Stimulated activated CD4-positive, alpha-beta T cell treated with anti-CD3 and anti-CD28 coated beads, Interleukin-1b, Interleukin-23, amount 100 ng/mL, for 4 hours (primary cell): ENCODE measurements at regions not wholly inside any gene's neighbourhood (a gene's known extent, or its start where the extent isn't known, plus 50 kb on each side); places are given as distances from the start of the nearest gene placed in this dataset.
"Not testable (repeated sequence)": the region's sequence is repeated elsewhere in the genome, so short reads cannot be mapped to it uniquely, and the experiment has no call there.

ENCODE experiments used
- DNase-seq, 2 donors: peaks; one replicate each; pipeline ENCODE4 v3.0.0-alpha.2; 2020; ENCODE audit warnings: low read depth in 2 of 2

DNA sequence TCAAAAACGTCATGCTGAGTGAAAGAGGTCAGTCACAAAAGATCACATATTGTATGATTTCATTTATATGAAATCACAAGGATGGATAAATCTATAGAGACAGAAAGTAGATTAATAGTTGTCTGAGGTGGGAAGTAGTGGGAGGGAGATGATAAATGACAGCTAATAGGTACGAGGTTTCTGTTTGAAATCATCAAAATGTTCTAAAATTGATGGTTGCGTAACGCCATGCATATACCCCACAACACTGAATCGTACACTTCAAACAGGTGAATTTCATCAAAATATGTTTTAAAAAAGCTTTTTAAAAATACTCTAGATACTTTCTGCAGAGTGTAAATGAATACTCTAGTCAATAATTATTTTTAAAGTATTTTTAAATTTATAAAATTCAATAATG is 303.0 kb upstream of the STAC start:
- no peak for DNase-seq

GRCh38 chr3:36082958-36083357 is 297.3 kb upstream of the STAC start:
- not testable (repeated sequence) for DNase-seq

DNA sequence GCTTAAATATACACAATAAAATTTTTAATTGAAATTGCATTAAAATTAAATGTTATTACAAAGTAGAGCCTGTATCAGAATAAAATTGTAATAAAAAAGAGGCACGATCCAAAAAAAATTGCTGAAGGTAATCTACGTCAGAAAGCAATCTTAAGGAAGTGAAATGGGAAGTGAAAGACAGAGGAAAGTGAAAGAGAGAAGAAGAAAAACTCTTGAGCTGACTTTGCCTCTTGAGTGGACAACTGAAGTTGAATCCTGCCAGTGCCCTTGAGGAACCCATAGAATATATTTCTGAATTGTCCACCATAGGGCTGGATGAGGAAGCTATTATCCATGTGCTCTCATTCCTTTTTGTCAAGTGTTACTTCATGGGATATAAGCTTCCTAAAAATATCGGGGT is 285.1 kb upstream of the STAC start:
- no peak for DNase-seq

GRCh38 chr3:36097209-36097608 is 283.1 kb upstream of the STAC start:
- DNase-seq, result no peak

- no peak for DNase-seq
Measured at GRCh38 chr3:36114353-36114752, 266.0 kb upstream of the STAC start.

DNA sequence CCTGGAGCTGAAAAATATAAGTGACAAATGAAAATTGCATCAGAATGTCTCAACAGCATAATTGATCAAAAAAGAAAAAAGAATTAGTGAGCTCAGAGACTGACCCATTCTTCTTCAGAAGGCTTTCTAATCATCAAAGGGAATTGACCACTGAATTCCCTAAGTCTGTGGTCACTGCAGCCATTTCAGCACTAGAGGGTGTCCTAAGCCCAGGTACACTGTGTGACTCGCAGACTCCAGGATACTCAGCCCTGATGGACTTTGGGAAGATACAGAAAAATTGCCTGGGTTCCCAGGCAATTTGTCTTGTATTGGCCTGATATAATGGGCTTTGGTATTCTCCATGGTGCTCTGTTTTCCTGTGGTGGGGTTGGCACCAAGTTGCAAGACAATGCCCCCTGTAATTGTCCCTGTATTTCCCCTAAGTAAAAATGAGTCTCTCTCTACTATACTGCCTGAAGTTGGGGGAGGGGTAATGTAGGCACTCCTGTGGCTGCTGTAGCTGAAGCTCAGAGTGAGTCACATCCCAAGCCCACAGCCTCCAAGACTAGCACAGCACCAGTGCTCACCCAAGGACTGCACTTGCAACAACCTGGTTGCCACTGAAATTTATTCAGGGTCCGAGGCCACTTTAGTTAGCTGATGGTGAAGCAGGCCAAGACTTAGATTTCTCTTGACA is 256.0 kb upstream of the STAC start:
- DNase-seq, result no peak

DNA sequence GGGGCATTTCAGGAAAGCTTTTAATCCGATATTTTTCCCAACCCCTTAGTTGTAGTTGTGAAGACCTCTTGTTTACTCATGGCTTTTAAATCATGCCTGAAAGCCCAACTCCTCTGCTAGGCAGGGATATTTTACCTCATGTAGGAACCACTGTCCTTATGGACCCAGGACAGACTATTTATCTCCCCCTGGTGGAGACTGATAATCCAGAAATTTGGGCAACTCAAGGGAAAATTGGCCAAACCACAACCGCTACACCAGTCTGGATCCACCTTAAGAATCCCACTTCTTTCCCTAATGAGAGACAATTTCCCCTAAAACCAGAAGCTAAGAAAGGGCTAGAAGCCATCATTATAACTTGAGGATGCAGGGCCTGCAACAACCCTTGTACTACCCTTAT is 248.1 kb upstream of the STAC start:
- no peak for DNase-seq

DNA sequence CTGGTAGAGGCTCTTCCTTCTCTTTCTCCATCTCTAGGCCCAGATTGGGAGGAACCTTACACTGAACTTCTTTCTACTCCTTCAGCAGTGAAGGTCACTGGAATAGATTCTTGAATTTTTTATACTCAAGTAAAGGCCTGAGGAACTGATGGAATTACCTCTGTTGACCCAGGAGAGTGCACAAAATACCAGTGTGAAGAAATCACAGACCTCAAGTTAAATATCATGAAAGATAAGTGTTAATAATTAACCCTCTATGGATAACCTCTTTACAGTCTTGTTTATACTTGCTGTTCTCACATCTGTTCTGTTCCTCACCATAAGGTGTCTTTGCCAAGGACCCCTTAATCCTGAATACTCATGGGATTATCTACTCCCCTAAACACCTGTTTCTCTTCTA is 244.4 kb upstream of the STAC start:
- DNase-seq, result no peak

DNA sequence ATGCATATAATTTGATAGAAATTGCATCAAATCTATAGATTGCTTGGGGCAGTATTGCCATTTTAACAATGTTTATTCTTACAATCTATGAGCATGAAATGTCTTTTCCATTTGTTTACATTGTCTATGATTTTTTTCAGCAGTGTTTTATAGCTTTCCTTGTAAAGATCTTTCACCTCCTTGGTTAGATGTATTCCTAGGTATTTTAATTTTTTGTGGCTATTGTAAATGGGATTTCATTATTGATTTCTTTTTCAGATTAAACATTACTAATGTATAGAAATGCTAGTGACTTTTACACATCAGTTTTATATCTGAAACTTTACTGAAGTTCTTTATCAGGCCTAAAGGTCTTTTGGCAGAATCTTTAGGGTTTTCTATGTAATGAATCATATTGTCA is 237.6 kb upstream of the STAC start:
- DNase-seq, result no peak

DNA sequence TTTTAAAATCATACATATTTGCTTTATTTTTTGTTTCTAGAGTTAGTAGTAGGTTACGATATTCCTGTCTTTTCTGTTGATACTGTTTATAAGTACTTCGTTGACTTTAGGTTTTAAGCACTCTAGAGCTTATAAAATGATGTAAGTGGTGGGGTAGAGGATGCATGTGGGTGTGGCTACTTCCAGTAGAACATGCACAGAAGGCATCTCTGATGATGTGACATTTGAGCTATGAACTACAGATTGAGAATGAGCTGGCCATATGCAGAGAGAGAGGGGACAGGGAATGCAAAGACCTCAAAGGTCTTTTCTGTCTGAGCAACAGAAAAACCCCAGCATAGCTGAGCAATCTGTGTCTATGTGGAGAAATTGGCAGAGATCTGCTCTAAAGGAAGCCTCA is 233.9 kb upstream of the STAC start:
- no peak for DNase-seq

GRCh38 chr3:36147934-36148558 is 232.3 kb upstream of the STAC start:
- no peak for DNase-seq

- DNase-seq, result no peak
Measured at GRCh38 chr3:36149447-36149865, 230.8 kb upstream of the STAC start.

DNA sequence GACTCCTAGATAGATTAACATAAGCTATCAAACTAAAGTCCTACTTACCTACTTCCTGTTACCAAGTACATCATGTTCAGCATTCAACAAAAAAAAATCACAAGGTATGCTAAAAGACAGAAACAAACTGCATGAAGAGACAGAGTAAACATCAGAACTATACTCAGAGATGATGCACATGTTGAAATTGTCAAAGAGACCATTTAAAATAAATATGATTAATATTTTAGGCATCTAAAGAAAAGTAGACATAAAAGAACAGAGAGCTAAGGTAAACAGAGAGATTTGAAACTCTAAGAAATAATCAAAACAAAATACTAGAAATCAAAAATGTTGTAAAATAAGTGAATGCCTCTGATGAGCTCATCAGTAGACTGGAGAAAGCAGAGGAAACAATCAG is 224.8 kb upstream of the STAC start:
- no peak for DNase-seq

DNA sequence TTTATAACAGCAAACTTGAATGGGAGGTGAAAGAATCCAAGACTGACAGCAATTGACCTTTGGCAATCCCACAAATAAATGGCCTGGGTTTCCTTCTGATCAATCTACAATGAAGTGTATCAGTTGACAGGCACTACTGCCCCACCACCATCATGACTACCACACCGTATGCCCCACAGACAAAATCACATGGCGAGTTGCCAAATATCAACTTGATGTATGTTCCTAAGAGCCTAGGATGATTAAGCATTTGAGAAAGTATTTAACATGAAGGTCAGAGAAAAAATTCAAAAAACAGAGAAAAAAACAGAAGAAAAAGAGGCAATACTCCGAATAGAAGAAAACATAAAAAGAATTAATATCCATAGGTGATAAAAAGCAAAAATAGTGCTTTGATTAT is 215.9 kb upstream of the STAC start:
- DNase-seq, result no peak

DNA sequence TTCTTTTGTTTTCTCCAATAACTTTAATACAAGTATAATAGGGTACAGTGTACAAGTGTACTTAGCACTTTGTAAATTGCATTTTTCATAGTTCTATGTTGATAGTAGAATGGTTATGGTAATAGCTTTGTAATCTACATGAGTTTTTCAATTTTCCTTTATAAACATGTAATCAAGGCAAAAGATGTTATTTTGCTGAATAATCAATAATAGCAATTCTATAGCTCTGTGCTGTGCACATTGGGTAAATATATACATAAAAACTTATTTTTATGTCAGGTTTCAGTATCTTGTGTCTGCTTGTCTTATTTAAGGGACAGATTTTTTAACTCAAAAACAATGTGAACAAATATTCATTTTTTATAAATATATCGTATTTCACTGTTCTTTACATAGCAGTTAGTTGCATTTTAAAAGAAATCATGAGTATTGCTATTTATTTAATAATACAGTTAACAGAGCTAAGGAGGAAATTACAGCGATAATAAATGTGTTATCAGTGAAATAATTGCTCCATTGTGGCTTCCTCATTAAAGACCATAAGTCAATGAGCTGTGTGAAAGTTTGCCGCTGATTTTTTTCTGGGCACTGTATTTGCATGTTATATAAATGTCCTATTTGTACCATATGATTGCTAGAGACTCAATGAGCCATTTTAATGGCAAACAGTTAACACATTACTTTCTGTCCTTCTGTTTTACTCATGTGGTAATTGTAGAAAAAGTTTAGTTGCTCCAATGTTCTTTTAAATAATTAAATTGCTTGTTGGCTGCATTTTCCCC is 214.6 kb upstream of the STAC start:
- no peak for DNase-seq

GRCh38 chr3:36166477-36166876 is 213.8 kb upstream of the STAC start:
- no peak for DNase-seq

- no peak for DNase-seq
Measured at GRCh38 chr3:36172699-36173098, 207.6 kb upstream of the STAC start.

DNA sequence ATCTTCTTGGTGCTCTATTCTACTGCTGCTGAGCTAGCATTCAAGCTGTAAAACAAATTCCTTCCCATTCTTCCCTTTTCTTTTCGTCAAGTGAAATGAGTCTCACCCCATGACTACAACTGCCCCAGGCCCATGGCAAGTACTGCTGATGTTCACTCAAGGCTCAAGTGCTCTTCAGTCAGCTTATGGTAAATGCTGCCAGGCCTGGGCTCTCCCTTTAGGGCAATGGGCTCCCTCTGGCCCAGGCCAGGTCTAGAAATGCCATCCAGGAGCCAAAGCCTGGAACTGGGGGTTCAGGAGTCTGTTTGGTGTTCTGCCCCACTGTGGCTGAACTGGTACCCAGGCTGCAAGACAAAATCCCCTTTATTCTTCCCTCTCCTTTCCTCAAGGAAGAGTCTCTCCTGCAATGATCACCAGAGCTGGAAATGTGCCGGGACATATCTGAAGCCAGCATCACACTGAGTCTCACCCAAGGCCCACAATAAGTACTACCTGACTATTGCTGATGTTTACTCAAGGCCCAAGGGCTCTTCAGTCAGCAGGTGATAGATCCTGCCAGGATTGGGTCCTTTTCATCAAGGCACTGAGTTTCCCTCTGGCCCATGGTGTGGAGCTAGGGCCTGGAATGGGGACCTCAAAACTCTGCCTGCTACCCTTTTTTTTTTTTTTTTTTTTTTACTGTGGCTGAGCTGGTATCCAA is 205.0 kb upstream of the STAC start:
- no peak for DNase-seq

- no peak for DNase-seq
Measured at GRCh38 chr3:36175916-36176461, 204.3 kb upstream of the STAC start.

- no peak for DNase-seq
Measured at GRCh38 chr3:36178018-36178417, 202.3 kb upstream of the STAC start.

DNA sequence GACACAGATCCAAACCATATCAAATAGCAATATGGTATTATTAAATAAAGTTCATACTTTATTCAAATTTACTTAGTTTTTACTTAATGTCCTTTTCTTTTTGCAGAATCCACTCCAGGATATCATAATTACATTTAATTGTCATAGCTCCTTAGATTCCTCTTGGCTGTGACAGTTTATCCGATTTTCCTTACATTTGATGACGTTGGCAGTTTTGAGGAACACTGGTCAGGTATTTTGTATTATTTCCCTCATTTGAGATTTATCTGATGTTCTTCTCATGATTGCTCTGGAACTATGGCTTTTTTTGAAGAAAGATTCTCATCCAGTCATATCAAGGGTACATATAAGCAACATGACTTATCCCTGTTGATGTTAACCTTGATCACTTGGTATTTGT is 198.3 kb upstream of the STAC start:
- no peak for DNase-seq

GRCh38 chr3:36187197-36187596 is 193.1 kb upstream of the STAC start:
- DNase-seq, result not testable (repeated sequence)
